Stimulated activated CD8-positive, alpha-beta memory T cell treated with anti-CD3 and anti-CD28 coated beads, Interleukin-4, amount 100 ng/mL, for 24 hours (primary cell): ENCODE measurements at regions not wholly inside any gene's neighbourhood (a gene's known extent, or its start where the extent isn't known, plus 50 kb on each side); places are given as distances from the start of the nearest gene placed in this dataset.
"Not testable (repeated sequence)": the region's sequence is repeated elsewhere in the genome, so short reads cannot be mapped to it uniquely, and the experiment has no call there.

Experiments used
- DNase-seq: peaks from one replicate; pipeline ENCODE4 v3.0.0-alpha.2; 2020; ENCODE audit warnings: low read depth

DNA sequence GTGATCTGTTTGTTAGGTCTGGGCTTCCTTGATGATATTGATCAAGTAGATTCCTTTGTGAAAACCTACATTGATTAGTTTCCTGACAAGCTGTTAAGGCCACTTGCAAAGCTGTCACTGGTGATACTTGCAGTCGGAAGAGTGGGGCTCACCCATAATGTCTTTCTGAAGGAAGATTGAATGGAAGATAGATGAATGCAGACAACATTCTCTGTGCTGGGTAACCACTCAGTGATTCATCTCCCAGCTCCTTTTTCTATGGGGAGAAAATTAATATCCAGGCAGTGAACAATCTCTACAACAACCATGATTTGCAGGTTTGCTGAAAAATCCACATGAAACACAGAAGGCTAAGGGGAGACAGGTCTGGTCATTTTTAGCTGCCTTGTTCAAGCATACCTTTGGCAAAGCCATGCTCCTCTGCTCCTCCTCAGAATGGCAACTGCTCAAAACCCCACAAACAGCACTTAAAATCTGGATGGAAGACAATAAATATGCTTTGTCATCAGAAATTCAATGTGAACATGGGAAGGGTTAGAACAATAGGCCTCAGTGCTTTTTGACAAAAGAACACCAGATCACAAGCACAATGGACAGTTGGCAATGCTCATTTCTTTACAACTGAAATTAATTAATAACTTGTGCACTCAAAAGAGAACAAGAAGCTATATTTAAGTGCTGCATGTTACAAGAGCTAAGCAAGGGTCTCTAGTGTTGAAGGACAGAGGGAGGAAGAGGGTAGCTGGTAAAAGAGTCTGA, 495.4 kb downstream of the TOX3 start:
- DNase-seq = no peak

GRCh38 chr16:52050418-52050817, 496.5 kb downstream of the TOX3 start:
- DNase-seq = no peak

DNA sequence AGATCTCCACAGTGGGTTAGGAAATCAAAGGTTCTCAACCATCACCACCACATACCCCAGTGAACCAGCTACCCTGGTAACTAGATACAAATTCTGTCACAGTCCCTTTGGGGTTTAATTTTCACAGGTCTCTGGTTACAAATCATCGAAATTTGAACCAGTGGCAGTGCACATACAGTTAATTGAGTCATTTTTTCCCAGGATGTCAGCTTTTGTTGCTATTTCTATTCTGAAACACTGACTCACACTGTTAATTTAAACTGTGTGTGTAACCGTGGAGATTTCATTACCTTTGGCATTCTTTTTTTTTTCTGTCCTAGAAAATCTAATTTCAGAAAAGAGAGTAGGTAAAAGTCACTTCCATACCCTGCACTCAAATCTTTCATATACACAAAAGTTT, 511.5 kb downstream of the TOX3 start:
- DNase-seq = no peak

- no peak for DNase-seq
These were observed 512.1 kb downstream of the TOX3 start for GRCh38 chr16:52034830-52035229.

DNA sequence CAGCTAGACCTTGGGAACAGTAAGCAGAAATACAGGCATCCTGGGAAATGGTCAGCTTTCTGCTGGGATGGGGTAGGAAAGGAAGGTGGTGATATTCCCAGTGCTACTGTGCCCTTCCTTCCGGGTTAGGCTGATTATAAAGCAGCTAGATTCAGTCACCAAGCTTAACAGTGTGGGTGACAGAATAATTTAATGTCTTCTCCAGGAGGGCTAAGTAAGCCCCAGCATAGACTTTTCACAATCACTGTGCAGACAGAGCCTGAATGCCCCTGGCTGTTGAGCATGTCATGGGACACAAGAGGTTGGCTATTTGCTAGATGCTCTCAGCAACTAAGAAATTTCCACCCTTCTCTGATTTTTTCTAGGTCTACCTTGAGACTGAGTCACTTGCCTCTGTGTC, 513.0 kb downstream of the TOX3 start:
- no peak for DNase-seq

- no peak for DNase-seq
These were observed 524.0 kb downstream of the TOX3 start for GRCh38 chr16:52022980-52023379.

DNA sequence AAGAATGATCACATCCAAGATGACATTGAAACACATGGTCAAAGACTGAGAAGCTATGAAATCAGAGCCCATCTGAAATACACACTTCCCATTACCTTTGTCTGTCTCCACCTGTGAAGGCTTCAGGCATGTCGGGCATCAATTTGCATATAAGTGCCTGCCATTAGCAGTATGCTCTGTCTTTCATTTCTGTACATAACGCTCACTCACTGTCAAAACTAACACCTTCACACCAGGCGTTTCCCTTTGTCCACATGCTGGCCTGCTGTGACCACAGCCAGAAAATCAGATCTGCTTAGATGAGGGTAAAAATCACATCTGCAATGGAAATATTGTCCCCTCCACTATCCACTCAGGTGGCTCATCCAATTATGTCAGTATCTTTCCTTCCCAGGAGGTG, 524.8 kb downstream of the TOX3 start:
- no peak for DNase-seq

GRCh38 chr16:52016387-52016786, 530.6 kb downstream of the TOX3 start:
- no peak for DNase-seq

GRCh38 chr16:52005551-52005950, 541.4 kb downstream of the TOX3 start:
- DNase-seq = no peak

- DNase-seq = no peak
These were observed 542.6 kb downstream of the TOX3 start for GRCh38 chr16:52004343-52004742.

DNA sequence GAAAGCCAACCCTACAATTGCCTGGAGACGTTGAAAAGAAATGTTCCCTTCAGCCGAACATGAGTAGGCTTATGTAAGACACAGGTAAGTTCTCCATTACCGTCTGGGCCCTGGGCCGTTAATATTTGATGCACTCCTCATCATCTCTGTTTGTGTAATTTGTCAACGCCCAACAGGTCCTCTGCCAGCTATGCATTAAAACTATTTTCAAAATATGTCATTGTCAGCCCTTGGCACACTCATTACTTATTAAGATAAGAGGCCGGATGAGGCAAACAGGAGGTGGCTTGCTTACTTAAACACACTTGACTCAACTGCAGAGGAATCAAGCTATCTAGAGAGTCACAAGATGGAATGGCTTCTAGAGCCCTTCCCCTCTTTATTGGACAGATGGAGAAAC, 544.9 kb downstream of the TOX3 start:
- DNase-seq = no peak

GRCh38 chr16:51996516-51996915, 550.4 kb downstream of the TOX3 start:
- DNase-seq = no peak

DNA sequence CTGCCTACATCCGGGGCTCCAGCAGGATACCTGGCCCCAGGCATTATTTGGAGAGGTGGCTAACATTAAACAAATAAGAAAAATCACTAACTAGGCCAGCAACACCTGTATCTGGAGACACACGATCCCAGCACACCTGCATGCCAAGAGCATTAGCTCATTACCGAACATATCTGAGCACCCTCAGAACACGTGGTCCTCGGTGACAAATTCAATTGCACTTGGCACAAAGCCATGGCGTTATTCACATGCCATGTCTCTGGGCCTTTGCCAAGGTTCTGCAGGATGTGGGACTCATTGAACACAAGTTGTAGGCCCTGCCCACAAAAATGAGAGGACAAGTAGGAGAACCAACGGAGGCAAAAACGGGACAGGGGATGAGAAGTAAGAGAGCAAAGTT, 552.3 kb downstream of the TOX3 start:
- DNase-seq = no peak

DNA sequence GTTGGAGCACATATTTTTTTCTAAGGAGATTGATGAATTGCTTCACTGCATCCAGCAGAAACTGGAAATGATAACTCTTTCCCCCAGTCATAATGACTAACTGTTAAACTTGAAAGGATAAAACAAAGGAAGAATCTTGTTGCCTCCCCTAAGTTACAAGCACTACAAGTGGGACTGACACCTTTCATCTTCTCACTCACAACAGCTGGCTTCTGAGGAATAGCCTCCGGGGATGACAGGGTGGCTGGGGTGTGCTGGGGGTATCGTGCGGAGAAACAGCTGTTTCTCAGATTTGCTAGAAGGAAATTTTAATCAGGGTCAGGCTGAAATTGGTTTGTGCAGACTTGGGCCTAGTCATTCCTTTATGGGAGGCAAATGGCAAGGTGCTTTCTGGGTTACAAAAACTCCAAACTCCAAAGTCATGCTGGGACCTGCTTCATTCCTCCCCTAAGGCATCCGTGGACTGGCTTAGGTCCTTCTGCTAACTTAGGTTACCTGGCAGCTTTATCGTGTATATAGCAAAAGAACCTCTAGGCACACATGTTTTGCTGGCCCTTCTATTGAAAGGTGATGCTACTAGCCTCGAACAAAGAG, 557.2 kb downstream of the TOX3 start:
- DNase-seq = no peak

DNA sequence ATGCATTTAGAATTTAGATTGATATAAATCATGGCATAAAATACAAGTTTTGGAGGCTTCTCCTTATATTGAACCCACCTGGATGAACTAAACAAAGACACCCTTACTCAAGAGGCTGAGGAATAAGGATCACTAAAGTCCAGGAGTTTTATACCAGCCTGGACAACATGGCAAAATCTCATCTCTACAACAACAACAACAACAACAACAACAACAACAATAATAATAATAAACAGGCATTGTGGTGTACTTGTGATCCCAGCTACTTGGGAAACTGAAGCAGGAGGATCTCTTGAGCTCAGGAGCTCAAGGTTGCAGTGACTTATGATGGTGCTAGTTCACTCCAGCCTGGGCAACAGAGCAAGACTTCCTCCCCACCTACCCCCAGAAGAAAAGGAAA, 558.0 kb downstream of the TOX3 start:
- DNase-seq = no peak

- no peak for DNase-seq
These were observed 559.4 kb downstream of the TOX3 start for GRCh38 chr16:51987519-51987918.

DNA sequence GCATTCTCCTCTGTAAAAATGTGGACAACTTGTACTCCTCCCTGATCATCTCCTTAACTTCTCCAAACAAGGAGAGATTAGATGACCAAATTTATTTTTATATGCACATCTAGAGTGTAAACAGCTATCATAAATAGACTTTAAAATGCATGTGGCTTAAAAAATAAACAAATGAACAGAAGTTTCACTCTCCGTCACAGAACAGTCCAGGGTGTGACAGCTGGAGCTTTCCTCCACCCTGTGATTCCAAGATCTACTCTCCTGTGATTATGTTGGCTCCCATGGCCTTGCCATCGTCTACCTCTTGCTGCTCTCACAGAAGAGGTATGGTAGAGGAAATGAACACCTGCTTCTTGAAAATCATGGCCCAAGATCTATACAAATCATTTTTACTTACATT, 560.2 kb downstream of the TOX3 start:
- no peak for DNase-seq

- DNase-seq = no peak
These were observed 560.6 kb downstream of the TOX3 start for GRCh38 chr16:51986301-51986700.

GRCh38 chr16:51985126-51985525, 561.8 kb downstream of the TOX3 start:
- DNase-seq = no peak

GRCh38 chr16:51984395-51984794, 562.5 kb downstream of the TOX3 start:
- DNase-seq = no peak

DNA sequence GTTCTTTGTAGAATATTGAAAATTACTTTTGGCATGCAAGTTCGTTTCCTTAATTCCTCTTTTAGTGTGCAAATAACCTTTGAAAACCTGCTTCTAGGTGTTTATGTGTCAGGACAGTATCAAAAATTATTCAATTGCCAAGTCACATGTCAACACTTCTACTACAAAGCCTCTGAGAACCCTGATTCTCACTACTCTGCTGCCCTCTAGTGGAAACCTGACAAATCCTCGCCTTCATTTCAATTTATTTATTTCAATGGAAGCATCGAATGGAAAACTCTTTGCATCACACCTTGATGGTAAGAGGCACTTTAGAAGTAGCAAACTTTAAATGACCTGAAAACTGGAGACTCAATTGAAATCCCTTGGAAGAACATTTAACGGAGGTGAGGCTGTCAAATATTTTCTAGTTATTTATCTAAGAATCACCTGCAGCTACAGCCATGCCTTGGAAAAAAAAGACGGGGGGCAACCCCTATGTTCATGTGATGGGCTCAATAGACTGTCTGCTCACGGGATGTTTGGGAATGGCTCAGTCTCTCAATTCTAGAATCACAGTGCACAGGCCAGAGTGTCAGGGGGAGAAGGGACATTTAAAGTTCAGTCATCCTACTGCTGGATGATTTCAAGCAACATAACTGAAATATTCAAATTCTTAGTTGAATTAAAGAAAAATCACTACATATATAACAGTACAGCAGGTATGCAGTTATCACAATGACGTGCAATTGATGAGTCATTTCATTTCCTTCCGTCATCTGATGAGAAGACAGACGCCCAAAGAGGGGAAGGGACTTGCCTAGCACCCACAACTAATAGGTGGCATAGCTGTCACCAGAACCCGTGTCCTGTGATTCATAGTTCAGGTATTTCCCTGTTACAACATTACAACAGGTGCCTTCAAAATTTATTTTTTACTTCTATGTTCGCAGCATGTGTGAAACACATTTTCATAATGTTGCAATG, 563.9 kb downstream of the TOX3 start:
- DNase-seq = no peak

DNA sequence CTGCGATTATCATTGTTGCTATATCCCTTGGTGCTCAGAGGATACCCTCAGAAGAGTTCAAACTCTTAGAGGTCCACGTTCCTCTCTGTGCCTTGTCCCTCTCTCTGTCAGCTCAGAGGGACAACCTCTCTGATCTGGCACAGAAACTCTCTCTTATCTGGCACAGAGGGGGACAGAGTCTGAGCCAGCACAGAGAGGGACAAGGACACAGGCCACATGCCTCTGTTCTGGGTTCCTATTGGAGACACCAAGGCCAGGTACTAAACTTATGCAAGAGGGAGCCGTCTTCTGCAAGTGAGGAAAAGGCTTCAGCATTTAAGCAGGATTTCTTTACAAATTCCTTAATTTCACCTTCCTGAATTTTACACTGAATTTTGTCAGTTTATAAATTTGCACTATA, 565.2 kb downstream of the TOX3 start:
- DNase-seq = no peak

GRCh38 chr16:51977506-51977905, 569.4 kb downstream of the TOX3 start:
- DNase-seq = not testable (repeated sequence)
